ENCODE measurements at regions not wholly inside any gene's neighbourhood (a gene's known extent, or its start where the extent isn't known, plus 50 kb on each side); places are given as distances from the start of the nearest gene placed in this dataset.

DNA sequence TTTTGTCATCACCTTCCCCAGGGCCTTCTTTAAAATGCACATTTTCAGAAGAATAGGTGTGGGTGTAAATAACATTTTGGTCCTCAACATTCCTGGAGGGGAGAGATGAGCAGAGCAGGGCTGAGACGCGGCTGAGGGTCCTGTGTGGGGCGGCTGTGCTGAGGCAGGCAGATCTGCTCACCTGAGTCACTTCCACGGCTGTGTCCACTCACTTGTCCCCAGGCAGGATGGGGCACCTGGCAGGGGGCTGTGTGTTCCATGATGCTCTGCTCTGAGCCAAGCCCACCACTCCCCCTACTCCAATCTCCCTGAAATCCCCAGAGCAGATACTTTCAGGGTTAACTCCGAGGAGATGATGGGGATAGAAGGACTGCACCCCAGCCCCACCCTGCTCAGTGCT is 93.8 kb downstream of the GLRX3 start:
- Histone ChIP-seq H3K36me3 (replicated peaks; ENCODE audit: low read depth, low read length) (no peaks in the 10 kb centered on the region), H4K20me1 (ENCODE audit: insufficient read depth, low read length) (no peaks in the 10 kb centered on the region), H3K9me3 (ENCODE audit: insufficient read depth, low read length) (no peaks in the 10 kb centered on the region), H3K9ac (ENCODE audit: low read length) (no peak overlapping the region), H2AFZ (ENCODE audit: low read depth, low read length) (no peak overlapping the region), H3K4me2 (ENCODE audit: low read length) (no peak overlapping the region), H3K27me3 (ENCODE audit: low read depth, low read length) (no peaks in the 10 kb centered on the region), H3K4me1 (ENCODE audit: low read length) (no peaks in the 10 kb centered on the region), H3K27ac (ENCODE audit: low read length) (no peak overlapping the region), H3K4me3 (ENCODE audit: low read length) (no peak overlapping the region), H3K79me2 (ENCODE audit: low read length) (no peaks in the 10 kb centered on the region)
- TF ChIP-seq EZH2phosphoT487 (IDR thresholded peaks at IDR 0.05; ENCODE audit: low read depth): no peak
- TF ChIP-seq, protein P1, sequence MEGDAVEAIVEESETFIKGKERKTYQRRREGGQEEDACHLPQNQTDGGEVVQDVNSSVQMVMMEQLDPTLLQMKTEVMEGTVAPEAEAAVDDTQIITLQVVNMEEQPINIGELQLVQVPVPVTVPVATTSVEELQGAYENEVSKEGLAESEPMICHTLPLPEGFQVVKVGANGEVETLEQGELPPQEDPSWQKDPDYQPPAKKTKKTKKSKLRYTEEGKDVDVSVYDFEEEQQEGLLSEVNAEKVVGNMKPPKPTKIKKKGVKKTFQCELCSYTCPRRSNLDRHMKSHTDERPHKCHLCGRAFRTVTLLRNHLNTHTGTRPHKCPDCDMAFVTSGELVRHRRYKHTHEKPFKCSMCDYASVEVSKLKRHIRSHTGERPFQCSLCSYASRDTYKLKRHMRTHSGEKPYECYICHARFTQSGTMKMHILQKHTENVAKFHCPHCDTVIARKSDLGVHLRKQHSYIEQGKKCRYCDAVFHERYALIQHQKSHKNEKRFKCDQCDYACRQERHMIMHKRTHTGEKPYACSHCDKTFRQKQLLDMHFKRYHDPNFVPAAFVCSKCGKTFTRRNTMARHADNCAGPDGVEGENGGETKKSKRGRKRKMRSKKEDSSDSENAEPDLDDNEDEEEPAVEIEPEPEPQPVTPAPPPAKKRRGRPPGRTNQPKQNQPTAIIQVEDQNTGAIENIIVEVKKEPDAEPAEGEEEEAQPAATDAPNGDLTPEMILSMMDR (IDR thresholded peaks at IDR 0.05; ENCODE audit: low read depth, low read length): no peak

DNA sequence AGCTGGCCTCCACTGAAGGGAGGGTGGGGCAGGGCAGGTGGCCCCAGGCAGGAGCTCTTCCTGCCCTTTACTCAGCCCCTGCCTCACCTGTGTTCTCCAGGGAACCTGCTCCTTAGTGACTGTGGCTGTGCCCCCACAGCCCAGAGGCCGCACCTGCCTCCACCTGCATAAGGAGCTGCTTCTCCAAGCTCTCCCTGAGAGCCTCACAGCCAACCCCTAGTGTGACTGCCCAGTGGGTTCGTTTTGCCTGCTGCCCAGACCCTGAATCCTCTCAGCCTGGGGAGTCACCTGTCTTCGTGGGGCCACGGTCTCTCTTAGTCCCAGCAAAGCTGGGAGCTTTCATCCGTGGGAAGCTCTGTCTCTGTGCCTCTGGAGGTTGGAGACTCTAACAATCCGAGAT is 94.4 kb downstream of the GLRX3 start:
- Histone ChIP-seq H3K27me3 (ENCODE audit: low read depth, low read length) (no peaks in the 10 kb centered on the region), H3K79me2 (ENCODE audit: low read length) (no peaks in the 10 kb centered on the region), H4K20me1 (ENCODE audit: insufficient read depth, low read length) (no peaks in the 10 kb centered on the region), H3K9me3 (ENCODE audit: insufficient read depth, low read length) (no peaks in the 10 kb centered on the region), H3K4me2 (ENCODE audit: low read length) (no peak overlapping the region), H2AFZ (ENCODE audit: low read depth, low read length) (no peak overlapping the region), H3K4me3 (ENCODE audit: low read length) (no peak overlapping the region), H3K9ac (ENCODE audit: low read length) (no peak overlapping the region), H3K36me3 (replicated peaks; ENCODE audit: low read depth, low read length) (no peaks in the 10 kb centered on the region), H3K27ac (ENCODE audit: low read length) (no peak overlapping the region), H3K4me1 (ENCODE audit: low read length) (no peaks in the 10 kb centered on the region)
- no peak for TF ChIP-seq EZH2phosphoT487 (IDR thresholded peaks at IDR 0.05; ENCODE audit: low read depth)
- TF ChIP-seq, protein P1 (IDR thresholded peaks at IDR 0.05; ENCODE audit: low read depth, low read length): no peak

DNA sequence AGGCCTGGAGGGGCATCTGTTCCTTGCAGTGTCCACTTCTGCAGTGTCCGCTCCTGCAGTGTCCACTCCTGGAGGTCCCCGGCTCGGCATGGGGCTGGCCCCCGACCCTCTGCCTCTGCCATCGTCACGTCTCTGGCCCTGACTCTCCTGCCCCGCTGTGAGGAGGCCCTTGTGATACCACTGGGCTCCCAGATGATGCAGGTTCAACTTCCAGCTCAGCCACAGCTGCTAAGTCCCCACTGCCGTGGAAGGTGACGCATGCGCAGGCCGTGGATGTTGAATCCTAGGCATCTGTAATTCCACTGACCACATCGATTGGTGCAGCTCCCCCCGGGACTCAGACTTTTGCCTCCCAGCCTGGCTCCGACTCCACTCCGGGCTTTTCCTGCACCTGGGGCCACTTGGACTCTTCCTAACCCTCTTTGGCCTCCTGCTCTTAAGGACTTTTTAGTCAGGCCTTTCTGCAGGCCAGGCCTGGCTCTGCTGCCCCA is 95.1 kb downstream of the GLRX3 start:
- Histone ChIP-seq H3K27ac (ENCODE audit: low read length) (no peak overlapping the region), H3K4me2 (ENCODE audit: low read length) (no peak overlapping the region), H4K20me1 (ENCODE audit: insufficient read depth, low read length) (no peaks in the 10 kb centered on the region), H3K36me3 (replicated peaks; ENCODE audit: low read depth, low read length) (no peaks in the 10 kb centered on the region), H2AFZ (ENCODE audit: low read depth, low read length) (no peak overlapping the region), H3K79me2 (ENCODE audit: low read length) (no peaks in the 10 kb centered on the region), H3K4me3 (ENCODE audit: low read length) (no peak overlapping the region), H3K27me3 (ENCODE audit: low read depth, low read length) (no peaks in the 10 kb centered on the region), H3K9me3 (ENCODE audit: insufficient read depth, low read length) (no peaks in the 10 kb centered on the region), H3K4me1 (ENCODE audit: low read length) (no peaks in the 10 kb centered on the region), H3K9ac (ENCODE audit: low read length) (no peak overlapping the region)
- TF ChIP-seq EZH2phosphoT487 (IDR thresholded peaks at IDR 0.05; ENCODE audit: low read depth): no peak
- TF ChIP-seq, protein P1 (IDR thresholded peaks at IDR 0.05; ENCODE audit: low read depth, low read length): no peak

DNA sequence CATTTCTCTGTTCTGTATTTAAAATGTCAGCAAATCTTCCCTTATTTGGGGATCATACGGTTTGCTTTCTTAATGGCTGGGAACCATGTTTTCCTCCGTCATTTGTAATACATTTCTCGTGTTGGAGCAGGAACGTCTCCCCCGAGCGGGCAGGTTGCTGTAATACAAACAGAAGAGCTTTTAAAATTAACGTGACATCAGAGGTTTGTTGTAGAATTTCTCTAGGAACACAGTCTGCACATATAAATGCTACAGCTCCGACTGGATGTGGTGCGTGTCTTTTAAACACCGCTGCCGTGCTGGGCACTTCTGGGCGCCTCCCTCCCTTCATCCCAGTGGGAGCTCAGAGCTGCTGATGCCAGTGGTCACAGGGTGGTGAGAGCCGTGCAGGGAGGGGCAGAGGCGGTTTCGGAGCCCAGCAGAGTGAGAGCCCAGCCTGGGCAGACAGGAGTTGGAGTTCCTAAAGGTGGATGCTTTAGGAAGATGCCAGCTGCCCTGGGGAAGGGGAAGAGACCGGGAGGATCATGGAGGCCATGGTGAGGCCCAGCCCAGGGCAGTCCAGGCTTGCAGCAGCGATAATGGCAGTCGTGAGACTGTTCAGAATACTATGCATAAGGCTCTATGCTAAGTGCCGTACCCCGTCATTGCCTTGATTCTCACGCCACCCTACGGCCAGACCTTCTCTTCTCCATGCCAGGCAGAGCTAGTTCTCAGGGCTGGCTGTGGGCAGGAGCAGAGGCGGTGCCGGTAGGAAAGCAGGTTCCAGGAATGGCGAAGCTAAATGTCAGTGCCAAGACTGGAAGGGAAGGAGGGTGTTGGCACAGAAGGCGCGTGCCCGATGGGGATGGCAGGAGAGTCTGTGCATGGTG is 96.2 kb downstream of the GLRX3 start:
- Histone ChIP-seq H3K4me1 (ENCODE audit: low read length) (no peaks in the 10 kb centered on the region), H3K36me3 (replicated peaks; ENCODE audit: low read depth, low read length) (no peaks in the 10 kb centered on the region), H3K4me2 (ENCODE audit: low read length) (no peak overlapping the region), H3K27ac (ENCODE audit: low read length) (no peak overlapping the region), H3K4me3 (ENCODE audit: low read length) (no peak overlapping the region), H3K9me3 (ENCODE audit: insufficient read depth, low read length) (no peaks in the 10 kb centered on the region), H3K79me2 (ENCODE audit: low read length) (no peaks in the 10 kb centered on the region), H4K20me1 (ENCODE audit: insufficient read depth, low read length) (no peaks in the 10 kb centered on the region), H3K9ac (ENCODE audit: low read length) (no peak overlapping the region), H3K27me3 (ENCODE audit: low read depth, low read length) (no peaks in the 10 kb centered on the region), H2AFZ (ENCODE audit: low read depth, low read length) (no peak overlapping the region)
- TF ChIP-seq EZH2phosphoT487 (IDR thresholded peaks at IDR 0.05; ENCODE audit: low read depth): no peak
- TF ChIP-seq, protein P1 (IDR thresholded peaks at IDR 0.05; ENCODE audit: low read depth, low read length): no peak

All from OCI-LY3 (cell line).